HG02981 (cell line): ENCODE measurements at regions not wholly inside any gene's neighbourhood (a gene's known extent, or its start where the extent isn't known, plus 50 kb on each side); places are given as distances from the start of the nearest gene placed in this dataset.
"Not testable (repeated sequence)": the region's sequence is repeated elsewhere in the genome, so short reads cannot be mapped to it uniquely, and the experiment has no call there.

ENCODE experiments used
- ATAC-seq: cut with Tn5 transposase; IDR thresholded peaks from one replicate; pipeline ENCODE4 v1.9.1; 2021; ENCODE audit warnings: mild to moderate bottlenecking, moderate library complexity; ENCODE audit not compliant: unreplicated experiment

DNA sequence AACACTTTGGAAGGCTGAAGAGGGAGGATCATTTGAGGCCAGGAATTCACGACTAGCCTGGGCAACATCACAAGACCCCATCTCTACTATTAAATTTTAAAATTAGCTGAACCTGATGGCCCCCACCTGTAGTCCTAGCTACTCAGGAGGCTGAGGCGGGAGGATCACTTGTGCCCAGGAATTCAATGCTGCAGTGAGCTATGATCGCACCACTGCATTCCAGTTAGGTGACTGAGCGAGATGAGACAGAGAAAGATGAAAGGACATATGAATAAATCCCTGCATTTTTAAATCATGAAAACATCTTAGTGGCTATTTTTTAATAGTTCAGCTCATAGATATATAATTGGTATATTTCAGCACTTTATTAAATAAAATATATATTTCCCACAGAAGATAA is 93.8 kb downstream of the GPR63 start:
- no peak for ATAC-seq

- ATAC-seq, result no peak
Measured at GRCh38 chr6:96742702-96743101, 94.6 kb downstream of the GPR63 start.

GRCh38 chr6:96735332-96735731 is 101.9 kb downstream of the GPR63 start:
- ATAC-seq, result no peak

DNA sequence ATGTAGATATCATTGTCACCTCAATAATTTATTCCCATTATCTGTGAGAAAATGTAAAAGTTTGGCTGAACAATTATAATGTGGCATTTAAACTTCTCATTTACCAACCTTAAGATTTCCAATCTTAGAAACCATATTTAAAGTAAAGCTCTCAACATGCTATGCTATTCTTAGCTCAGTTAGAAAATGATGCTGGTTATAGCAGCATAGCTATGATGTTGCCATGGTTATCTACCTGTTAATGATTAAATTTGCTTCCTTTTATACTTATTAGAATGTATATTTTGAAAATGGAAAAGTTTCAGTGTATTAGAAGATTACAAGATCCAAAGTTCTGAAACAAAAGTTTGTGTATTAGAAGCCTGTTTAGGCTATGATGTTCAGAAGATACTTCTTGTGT is 110.1 kb downstream of the GPR63 start:
- peak; percentile 66 for ATAC-seq

DNA sequence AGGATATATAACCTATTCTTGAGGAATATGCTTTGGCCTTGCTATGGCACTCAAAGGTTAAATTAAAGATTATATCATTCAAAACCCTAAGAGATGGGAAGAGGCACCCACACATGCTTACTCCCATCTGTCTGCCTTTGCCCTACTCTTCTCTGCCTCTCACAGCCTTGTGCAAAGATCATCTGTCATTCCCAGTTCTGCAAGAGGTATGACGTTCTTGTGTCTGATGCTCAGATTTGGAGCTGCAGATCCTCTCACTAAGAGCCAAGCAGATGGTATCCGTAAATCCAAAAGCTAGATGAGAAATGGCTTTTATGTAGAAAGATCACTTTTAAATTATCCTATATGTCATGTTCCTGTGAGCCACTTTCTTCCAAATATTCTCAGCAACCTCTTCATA is 112.0 kb downstream of the GPR63 start:
- no peak for ATAC-seq

GRCh38 chr6:96724641-96725040 is 112.6 kb downstream of the GPR63 start:
- ATAC-seq, result no peak

GRCh38 chr6:96723362-96723761 is 113.9 kb downstream of the GPR63 start:
- no peak for ATAC-seq

GRCh38 chr6:96721227-96721626 is 116.0 kb downstream of the GPR63 start:
- no peak for ATAC-seq

DNA sequence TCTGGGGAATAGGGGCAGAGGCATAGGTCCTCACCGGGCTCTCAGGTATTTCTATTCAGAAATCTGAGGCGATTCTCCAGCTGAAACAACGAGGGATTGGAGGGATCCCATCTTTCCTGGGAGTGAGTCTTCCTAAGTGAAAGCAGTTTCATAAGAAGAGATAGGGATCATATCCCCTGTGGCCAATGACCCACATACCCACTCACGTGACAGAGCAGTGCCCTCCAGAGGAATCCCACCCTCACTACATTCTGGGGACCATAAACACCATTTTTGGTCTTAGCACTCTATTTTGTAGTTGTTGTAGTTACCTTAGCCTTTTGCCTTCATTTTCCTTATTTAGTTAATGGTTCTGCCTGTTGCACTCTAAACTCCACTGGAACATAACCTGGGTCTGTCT is 121.1 kb downstream of the GPR63 start:
- ATAC-seq, result no peak

DNA sequence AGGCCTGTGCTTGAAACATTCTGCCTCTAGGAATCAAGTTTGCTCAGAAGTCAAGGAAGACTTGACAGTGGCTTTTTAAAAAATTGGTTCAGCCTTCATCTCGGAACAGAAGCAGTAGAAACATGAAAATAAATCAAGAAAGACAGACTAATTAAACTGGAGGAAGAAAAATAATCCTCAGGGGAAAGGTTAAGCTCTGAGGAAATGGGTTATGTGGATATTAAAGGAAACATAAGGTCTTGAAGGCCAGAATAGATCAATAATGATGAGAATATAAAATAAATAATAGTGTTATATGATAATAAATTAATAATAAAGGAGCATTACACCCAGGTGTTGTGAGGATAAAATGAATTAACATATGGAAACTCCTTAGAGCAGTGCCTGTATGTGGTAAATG is 121.7 kb downstream of the GPR63 start:
- no peak for ATAC-seq

- ATAC-seq, result no peak
Measured at GRCh38 chr6:96704713-96705112, 132.6 kb downstream of the GPR63 start.

GRCh38 chr6:96702626-96703025 is 134.7 kb downstream of the GPR63 start:
- ATAC-seq, result no peak

DNA sequence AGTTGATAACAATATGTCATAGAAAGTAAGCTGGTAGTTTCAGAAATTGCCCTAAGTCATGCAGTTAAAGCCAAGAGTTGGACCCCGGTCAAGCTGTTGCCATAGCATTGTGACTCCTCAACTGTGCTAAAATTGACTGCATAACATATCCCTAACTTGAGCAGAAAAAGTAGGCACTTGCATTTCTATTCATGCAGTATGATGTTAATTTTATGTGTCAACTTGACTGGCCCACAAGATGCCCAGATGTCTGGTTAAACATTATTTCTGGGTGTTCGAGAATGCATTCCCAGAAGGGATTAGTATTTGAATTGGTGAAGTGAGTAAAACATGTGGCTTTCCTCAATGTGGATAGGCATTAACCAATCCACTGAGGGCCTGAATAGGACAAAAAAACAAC is 136.4 kb downstream of the GPR63 start:
- no peak for ATAC-seq

DNA sequence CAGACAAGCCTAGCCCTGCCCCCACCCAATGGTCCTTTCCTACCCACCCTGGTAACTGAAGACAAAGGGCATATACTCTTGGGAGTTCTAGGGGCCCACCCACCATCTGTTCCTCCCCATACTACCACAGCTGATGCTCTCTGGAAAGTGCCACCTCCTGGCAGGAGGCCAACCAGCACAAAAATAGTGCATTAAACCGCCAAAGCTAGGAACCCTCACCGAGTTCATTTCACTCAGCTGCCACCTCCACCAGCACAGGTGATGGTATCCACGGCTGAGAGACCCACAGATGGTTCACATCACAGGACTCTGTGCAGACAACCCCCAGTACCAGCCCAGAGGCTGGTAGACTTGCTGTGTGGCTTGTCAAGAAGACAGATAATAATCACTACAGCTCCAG is 131.5 kb downstream of the FHL5 start:
- ATAC-seq, result not testable (repeated sequence)

GRCh38 chr6:96687121-96687520 is 124.2 kb downstream of the FHL5 start:
- no peak for ATAC-seq

- ATAC-seq, result no peak
Measured at GRCh38 chr6:96685702-96686101, 122.8 kb downstream of the FHL5 start.

DNA sequence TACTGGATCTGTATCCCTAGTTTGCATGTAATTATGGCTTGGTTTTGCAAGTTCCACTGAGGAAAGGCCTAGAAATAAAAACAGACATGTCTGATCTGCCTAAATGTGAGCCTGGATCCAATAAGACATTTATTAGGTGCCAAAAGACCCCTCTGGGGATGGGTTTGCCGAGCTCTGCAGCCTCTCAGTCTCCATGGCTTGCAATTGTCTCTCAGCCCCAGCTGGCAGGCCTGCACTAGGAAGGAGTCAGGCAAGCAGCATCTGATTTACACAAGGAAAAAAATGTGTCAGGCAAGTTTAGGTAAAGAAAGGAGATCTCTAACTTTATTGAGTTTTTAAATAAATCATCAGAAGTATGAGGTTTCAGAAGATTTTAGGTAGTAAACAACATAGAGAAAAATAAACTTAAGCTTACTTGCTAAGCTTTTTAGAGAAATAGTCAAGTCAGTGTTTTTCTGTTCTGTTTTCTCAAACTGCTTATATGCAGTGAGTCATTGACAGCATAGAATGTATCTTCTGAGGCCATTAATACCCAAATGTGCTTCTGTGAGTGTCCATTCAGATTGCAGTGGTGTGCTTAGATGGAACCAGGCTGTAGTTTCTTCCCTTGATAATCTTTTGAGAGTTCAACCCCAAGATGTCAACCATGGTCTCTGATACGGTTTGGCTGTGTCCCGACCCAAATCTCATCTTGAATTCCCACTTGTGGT is 121.0 kb downstream of the FHL5 start:
- ATAC-seq, result no peak

GRCh38 chr6:96682017-96682416 is 119.1 kb downstream of the FHL5 start:
- ATAC-seq, result no peak

DNA sequence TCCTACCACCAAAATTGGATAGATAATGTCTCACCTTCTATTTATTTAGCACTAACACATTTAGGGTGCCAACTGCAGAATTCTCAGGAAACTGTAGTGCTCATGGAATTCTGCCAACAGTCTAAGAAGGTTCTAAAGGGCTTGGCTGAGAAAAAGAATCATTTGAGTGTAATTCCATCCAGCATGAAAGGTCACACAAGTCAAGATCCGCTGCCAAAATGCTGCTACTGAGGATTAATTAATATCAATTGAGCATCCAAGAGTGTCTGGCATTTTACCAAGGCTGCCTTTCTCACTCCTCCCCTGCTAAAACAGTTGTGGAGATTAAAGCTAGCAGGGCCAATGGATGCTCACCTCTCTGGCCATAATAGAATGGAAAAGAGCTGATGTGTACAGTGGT is 112.7 kb downstream of the FHL5 start:
- no peak for ATAC-seq
